Neural crest cell (in vitro differentiated cells): ENCODE measurements at regions not wholly inside any gene's neighbourhood (a gene's known extent, or its start where the extent isn't known, plus 50 kb on each side); places are given as distances from the start of the nearest gene placed in this dataset.

Experiments
- DNase-seq: peaks from one replicate; pipeline ENCODE4 v3.0.0; 2021; ENCODE audit warnings: low read depth, mixed read lengths, low spot score
- H3K27ac Mint-ChIP-seq: one replicate; pipeline ENCODE4 v1.8.0; 2021; ENCODE audit warnings: mild to moderate bottlenecking, mixed read lengths; ENCODE audit not compliant: unreplicated experiment
- H3K27me3 Mint-ChIP-seq: 2 replicates; pipeline ENCODE4 v1.8.0; 2021; ENCODE audit warnings: low read depth, mild to moderate bottlenecking, mixed read lengths
- H3K36me3 Mint-ChIP-seq: 2 replicates; pipeline ENCODE4 v1.8.0; 2021; ENCODE audit warnings: low read depth, mild to moderate bottlenecking, mixed read lengths
- H3K4me1 Mint-ChIP-seq: 2 replicates; pipeline ENCODE4 v1.8.0; 2021; ENCODE audit warnings: mixed read lengths
- H3K4me3 Mint-ChIP-seq: one replicate; pipeline ENCODE4 v1.8.0; 2021; ENCODE audit warnings: mild to moderate bottlenecking, mixed read lengths
- H3K9me3 Mint-ChIP-seq: 2 replicates; pipeline ENCODE4 v1.8.0; 2021; ENCODE audit warnings: mixed read lengths
- TF ChIP-seq, protein P1 (sequence below): fragments of 200-600 bp; sonication (generic); conservative IDR thresholded peaks from 2 replicates; pipeline ENCODE4 v1.5.0; 2021; ENCODE audit warnings: antibody characterized with exemption, mild to moderate bottlenecking

DNA sequence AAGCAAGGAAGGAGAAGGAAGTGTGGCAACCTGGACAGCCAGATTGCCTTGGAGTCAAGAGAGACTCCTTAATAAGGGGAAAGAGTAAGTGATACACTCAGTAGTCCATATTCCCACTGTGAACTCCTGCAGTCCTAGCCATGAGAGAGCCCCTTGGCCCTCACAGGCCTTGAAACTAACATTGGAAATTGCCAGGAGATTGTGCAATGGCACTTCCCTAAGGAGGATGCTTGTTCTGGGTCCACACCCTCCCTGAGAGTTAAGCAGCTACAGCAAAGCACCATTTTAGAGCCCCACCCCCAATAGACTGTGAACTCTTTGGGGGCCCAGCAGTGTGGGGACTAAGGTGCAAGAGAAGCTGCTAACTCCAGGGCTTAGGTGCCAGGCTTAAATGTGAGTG is 367.7 kb upstream of the CAMK1G start:
- Mint-ChIP-seq H3K4me1 (peaks cover 11% of the 10 kb centered on the region), H3K9me3 (no peaks in the 10 kb centered on the region), H3K27ac (no peak overlapping the region), H3K36me3 (no peaks in the 10 kb centered on the region), H3K27me3 (peaks cover 24% of the 10 kb centered on the region), H3K4me3 (no peak overlapping the region)
- no peak for DNase-seq
- TF ChIP-seq, protein P1, sequence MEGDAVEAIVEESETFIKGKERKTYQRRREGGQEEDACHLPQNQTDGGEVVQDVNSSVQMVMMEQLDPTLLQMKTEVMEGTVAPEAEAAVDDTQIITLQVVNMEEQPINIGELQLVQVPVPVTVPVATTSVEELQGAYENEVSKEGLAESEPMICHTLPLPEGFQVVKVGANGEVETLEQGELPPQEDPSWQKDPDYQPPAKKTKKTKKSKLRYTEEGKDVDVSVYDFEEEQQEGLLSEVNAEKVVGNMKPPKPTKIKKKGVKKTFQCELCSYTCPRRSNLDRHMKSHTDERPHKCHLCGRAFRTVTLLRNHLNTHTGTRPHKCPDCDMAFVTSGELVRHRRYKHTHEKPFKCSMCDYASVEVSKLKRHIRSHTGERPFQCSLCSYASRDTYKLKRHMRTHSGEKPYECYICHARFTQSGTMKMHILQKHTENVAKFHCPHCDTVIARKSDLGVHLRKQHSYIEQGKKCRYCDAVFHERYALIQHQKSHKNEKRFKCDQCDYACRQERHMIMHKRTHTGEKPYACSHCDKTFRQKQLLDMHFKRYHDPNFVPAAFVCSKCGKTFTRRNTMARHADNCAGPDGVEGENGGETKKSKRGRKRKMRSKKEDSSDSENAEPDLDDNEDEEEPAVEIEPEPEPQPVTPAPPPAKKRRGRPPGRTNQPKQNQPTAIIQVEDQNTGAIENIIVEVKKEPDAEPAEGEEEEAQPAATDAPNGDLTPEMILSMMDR, result no peak

DNA sequence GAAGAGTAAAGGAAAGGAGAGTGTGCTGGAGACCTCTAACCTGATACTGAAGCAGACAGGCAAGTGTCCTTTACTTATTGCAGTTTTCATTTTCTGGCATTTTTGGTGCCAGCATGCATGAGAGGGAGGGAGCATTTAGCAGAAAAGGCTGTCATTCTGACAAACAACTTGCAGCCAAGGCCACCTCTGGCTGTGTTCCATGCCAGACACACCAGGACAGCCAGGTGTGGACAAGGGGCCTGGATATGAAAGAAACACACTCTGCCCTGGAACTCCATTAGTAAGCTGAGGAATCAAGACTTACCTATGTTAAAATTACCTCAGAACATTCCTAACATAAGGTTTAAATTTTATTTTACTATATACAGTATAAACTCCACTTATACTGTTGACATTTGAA is 365.4 kb upstream of the CAMK1G start:
- no peak for DNase-seq
- Mint-ChIP-seq H3K4me3 (no peak overlapping the region), H3K27me3 (peaks cover 10% of the 10 kb centered on the region), H3K4me1 (peaks cover 11% of the 10 kb centered on the region), H3K27ac (no peak overlapping the region), H3K9me3 (no peaks in the 10 kb centered on the region), H3K36me3 (no peaks in the 10 kb centered on the region)
- TF ChIP-seq, protein P1, result no peak

DNA sequence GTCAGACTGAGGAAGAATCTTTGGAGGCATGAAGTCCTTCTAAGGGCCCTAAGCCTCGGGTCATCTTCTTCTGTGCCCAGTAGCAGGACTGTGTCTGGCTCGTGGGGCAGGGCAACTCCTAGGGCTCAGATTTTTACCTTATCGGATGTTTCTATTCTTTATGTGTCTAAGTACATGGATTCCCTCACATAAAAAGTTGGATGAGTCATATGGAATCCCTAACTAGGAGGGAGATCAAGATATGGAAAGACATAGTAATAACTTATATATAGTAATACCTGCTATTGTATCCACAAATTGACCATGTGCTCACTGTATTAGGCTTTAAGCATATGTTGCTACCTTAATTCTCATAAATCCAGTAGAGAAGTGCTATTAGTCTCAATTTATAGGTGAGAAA is 364.5 kb upstream of the CAMK1G start:
- H3K27me3 Mint-ChIP-seq, result peaks cover 2% of the 10 kb centered on the region

DNA sequence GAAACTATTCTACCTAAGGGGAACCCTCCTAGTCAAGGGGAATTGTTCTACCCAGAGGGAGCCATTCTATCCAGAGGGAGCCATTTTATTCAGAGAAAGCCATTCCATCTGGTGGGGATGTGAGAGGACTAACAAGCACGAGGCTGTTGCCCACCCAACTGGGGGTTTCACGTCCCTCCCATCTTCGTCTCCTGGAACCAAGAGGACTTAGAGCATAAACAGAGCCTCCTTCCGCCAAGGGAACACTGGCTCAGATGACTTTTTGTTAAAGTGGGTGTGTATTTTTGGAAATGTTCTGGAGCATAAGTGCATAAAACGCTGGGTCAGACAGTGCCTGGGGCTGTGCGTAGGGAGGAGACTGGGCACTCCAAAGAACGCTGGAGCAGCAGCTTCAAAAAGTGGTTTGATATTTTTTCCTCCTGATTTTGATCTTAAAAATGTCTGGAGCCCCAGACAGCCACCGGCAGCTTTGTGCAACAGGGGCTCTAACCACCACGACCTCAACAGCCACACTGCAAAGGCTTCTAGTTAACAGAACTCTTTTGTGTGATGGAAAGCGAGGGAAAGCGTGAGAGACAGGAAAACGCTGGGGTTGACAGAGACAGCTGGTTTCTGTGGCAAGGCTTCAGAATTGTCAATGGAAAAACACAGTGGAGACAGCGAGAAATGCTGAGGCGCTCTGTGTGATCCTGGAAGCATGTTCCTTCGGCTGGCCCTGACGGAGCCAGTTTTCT is 363.6 kb upstream of the CAMK1G start:
- Mint-ChIP-seq H3K4me3 (no peak overlapping the region), H3K4me1 (peaks cover 11% of the 10 kb centered on the region), H3K27me3 (no peaks in the 10 kb centered on the region), H3K36me3 (no peaks in the 10 kb centered on the region), H3K27ac (peak overlapping the region; percentile 44), H3K9me3 (no peaks in the 10 kb centered on the region)
- no peak for DNase-seq
- TF ChIP-seq, protein P1, result no peak

More for the DNA sequence above, 364.5 kb upstream of the CAMK1G start:
- TF ChIP-seq, protein P1, result no peak
- Mint-ChIP-seq H3K4me3 (no peak overlapping the region), H3K4me1 (peaks cover 11% of the 10 kb centered on the region), H3K27ac (no peak overlapping the region), H3K36me3 (no peaks in the 10 kb centered on the region), H3K9me3 (no peaks in the 10 kb centered on the region)
- no peak for DNase-seq

DNA sequence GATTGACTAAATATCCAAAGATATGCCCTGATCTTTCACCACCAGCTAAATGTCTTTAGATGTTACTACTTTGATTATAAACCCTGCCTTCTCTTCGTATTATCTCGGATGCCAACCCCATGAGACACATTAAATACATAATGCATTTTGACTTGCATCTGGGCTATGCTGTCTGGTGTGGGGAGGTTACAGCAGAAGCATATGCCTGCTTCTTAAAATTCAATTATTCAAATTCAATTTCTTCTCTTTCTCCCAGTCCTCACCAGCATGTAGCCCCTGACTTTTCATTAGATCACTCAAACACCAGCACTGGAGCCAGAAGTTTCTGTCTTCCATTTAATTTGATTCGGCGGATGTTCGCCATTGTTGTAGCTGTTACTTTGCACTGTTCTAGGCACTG is 360.7 kb upstream of the CAMK1G start:
- H3K9me3 Mint-ChIP-seq, result no peaks in the 10 kb centered on the region

More for the DNA sequence above, 360.7 kb upstream of the CAMK1G start:
- Mint-ChIP-seq H3K4me3 (no peak overlapping the region), H3K4me1 (peaks cover 11% of the 10 kb centered on the region), H3K27ac (no peak overlapping the region), H3K27me3 (no peaks in the 10 kb centered on the region), H3K36me3 (no peaks in the 10 kb centered on the region)
- TF ChIP-seq, protein P1, result no peak
- DNase-seq, result no peak
